Upper lobe of right lung (tissue), 1 donor: ENCODE measurements at regions not wholly inside any gene's neighbourhood (a gene's known extent, or its start where the extent isn't known, plus 50 kb on each side); places are given as distances from the start of the nearest gene placed in this dataset.

Source experiments
- ATAC-seq: fragments of 200-7000 bp; cut with Tn5 transposase; one replicate; pipeline ENCODE4 v1.9.1; 2020; ENCODE audit warnings: mild to moderate bottlenecking, moderate library complexity
- DNase-seq: peaks from one replicate; pipeline ENCODE4 v3.0.0-alpha.2; 2020
- H3K27ac ChIP-seq: fragments of 200-600 bp; one replicate; pipeline ENCODE4 v1.8.0; 2022
- H3K27me3 ChIP-seq: fragments of 200-600 bp; one replicate; pipeline ENCODE4 v1.8.0; 2022; ENCODE audit warnings: mild to moderate bottlenecking
- H3K36me3 ChIP-seq: fragments of 200-600 bp; one replicate; pipeline ENCODE4 v1.8.0; 2022
- H3K4me1 ChIP-seq: fragments of 200-600 bp; one replicate; pipeline ENCODE4 v1.8.0; 2022
- H3K4me3 ChIP-seq: fragments of 200-600 bp; one replicate; pipeline ENCODE4 v1.8.0; 2022; ENCODE audit warnings: mild to moderate bottlenecking
- H3K9me3 ChIP-seq: fragments of 200-600 bp; one replicate; pipeline ENCODE4 v1.8.0; 2022
- intact Hi-C: fragments of 100-400 bp; cut with DNase I; formaldehyde crosslinking; loops from one replicate; pipeline ENCODE4 v1.11.0; 2022
- TF ChIP-seq, protein P1 (sequence below): fragments of 200-600 bp; IDR thresholded peaks from one replicate; pipeline ENCODE4 v1.8.0; 2022; ENCODE audit warnings: antibody characterized with exemption
- donor health status: DM: no; HTN: yes; CAD: no; lungs with severe emphysema.

- intact Hi-C loops = no loop called here
- Histone ChIP-seq H3K36me3 (no peaks in the 10 kb centered on the region), H3K4me3 (no peak overlapping the region), H3K9me3 (peaks cover 4% of the 10 kb centered on the region), H3K4me1 (no peaks in the 10 kb centered on the region), H3K27ac (no peak overlapping the region), H3K27me3 (no peaks in the 10 kb centered on the region)
- ATAC-seq (no peak), DNase-seq (no peak)
- TF ChIP-seq, protein P1, sequence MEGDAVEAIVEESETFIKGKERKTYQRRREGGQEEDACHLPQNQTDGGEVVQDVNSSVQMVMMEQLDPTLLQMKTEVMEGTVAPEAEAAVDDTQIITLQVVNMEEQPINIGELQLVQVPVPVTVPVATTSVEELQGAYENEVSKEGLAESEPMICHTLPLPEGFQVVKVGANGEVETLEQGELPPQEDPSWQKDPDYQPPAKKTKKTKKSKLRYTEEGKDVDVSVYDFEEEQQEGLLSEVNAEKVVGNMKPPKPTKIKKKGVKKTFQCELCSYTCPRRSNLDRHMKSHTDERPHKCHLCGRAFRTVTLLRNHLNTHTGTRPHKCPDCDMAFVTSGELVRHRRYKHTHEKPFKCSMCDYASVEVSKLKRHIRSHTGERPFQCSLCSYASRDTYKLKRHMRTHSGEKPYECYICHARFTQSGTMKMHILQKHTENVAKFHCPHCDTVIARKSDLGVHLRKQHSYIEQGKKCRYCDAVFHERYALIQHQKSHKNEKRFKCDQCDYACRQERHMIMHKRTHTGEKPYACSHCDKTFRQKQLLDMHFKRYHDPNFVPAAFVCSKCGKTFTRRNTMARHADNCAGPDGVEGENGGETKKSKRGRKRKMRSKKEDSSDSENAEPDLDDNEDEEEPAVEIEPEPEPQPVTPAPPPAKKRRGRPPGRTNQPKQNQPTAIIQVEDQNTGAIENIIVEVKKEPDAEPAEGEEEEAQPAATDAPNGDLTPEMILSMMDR = no peak
Observed at GRCh38 chr13:34593658-34594057, 348.4 kb upstream of the NBEA start.

- H3K9me3 ChIP-seq = peaks cover 4% of the 10 kb centered on the region
- no peaks in the 10 kb centered on the region for H3K36me3 ChIP-seq
- no peak for ATAC-seq
- no peaks in the 10 kb centered on the region for H3K4me1 ChIP-seq
- no peak overlapping the region for H3K4me3 ChIP-seq
- TF ChIP-seq, protein P1 = no peak
- intact Hi-C loops = no loop called here
- H3K27me3 ChIP-seq = no peaks in the 10 kb centered on the region
- H3K27ac ChIP-seq = no peak overlapping the region
- no peak for DNase-seq
Observed at GRCh38 chr13:34594507-34594906, 347.6 kb upstream of the NBEA start.

DNA sequence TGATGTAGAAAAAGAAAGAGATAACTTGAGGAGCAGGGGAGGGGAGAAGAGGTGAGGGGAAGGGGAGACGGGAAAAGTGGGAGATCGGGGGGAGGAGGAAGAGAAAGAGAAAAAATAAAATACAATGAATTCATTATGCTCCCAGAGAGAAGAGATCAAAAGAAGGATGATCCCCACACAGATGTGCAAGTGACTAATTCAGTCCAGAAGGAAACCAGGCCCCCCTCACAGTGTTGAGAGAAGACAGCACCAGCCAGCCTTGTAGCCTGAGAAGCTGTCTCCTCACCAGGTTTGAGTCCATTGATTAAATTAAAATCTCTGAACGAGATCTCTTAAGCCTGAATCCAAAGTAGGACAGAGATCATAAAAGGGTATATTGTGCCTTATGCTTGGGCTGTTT is 333.7 kb upstream of the NBEA start:
- H3K36me3 ChIP-seq = no peaks in the 10 kb centered on the region
- DNase-seq (no peak), ATAC-seq (no peak)
- H3K27ac ChIP-seq = no peak overlapping the region
- H3K9me3 ChIP-seq = no peaks in the 10 kb centered on the region
- intact Hi-C loops = no loop called here
- no peaks in the 10 kb centered on the region for H3K27me3 ChIP-seq
- TF ChIP-seq, protein P1 = no peak
- no peaks in the 10 kb centered on the region for H3K4me1 ChIP-seq
- H3K4me3 ChIP-seq = no peak overlapping the region

- Histone ChIP-seq H3K4me1 (no peaks in the 10 kb centered on the region), H3K27me3 (no peaks in the 10 kb centered on the region), H3K4me3 (no peak overlapping the region), H3K9me3 (no peaks in the 10 kb centered on the region), H3K36me3 (no peaks in the 10 kb centered on the region), H3K27ac (no peak overlapping the region)
- TF ChIP-seq, protein P1 = no peak
- DNase-seq = no peak
- ATAC-seq = no peak
- intact Hi-C loops = no loop called here
Observed at GRCh38 chr13:34611671-34612070, 330.4 kb upstream of the NBEA start.

- ATAC-seq = no peak
- Histone ChIP-seq H3K4me3 (no peak overlapping the region), H3K27me3 (no peaks in the 10 kb centered on the region), H3K9me3 (no peaks in the 10 kb centered on the region), H3K36me3 (no peaks in the 10 kb centered on the region), H3K27ac (no peak overlapping the region), H3K4me1 (no peaks in the 10 kb centered on the region)
- intact Hi-C loops = no loop called here
- TF ChIP-seq, protein P1 = no peak
- DNase-seq = no peak
Observed at GRCh38 chr13:34617473-34618083, 324.5 kb upstream of the NBEA start.

DNA sequence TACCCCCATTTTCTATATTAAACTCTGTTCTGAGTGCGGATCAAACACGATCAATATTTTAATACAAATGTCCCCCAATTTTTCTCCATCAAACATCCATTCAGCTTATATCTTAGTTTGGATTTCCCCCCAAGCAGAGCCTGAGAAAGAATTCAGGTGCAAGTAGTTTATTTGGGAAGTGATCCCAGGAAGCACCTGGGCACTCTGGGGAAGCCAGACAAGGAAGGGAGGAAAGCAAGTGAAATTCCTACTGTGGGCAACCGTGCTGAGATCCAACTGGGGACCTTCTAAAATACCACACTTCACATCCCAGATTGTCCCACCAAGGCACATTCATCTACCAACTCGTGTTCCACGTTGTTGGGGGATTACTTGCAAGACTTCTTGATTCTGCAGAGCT is 323.4 kb upstream of the NBEA start:
- DNase-seq (no peak), ATAC-seq (no peak)
- Histone ChIP-seq H3K4me1 (no peaks in the 10 kb centered on the region), H3K4me3 (no peak overlapping the region), H3K36me3 (no peaks in the 10 kb centered on the region), H3K27ac (no peak overlapping the region), H3K9me3 (no peaks in the 10 kb centered on the region), H3K27me3 (no peaks in the 10 kb centered on the region)
- TF ChIP-seq, protein P1 = no peak
- intact Hi-C loops = no loop called here
